SJSA1 (cell line): ENCODE measurements at regions not wholly inside any gene's neighbourhood (a gene's known extent, or its start where the extent isn't known, plus 50 kb on each side); places are given as distances from the start of the nearest gene placed in this dataset.

Experiments used
- DNase-seq, 2 experiments: peaks; one replicate each; pipeline ENCODE4 v3.0.0-alpha.2; 2015 to 2020; ENCODE audit warnings: low spot score in 2 of 2, low read depth in 1 of 2
- H3K27ac ChIP-seq: fragments of 250-450 bp; sonication (Bioruptor Pico); 2 replicates; pipeline ENCODE4 v1.5.1; 2020; ENCODE audit warnings: mild to moderate bottlenecking, moderate library complexity
- H3K27me3 ChIP-seq: fragments of 250-450 bp; sonication (Bioruptor Pico); replicated peaks from 2 replicates; pipeline ENCODE4 v1.5.1; 2020; ENCODE audit warnings: mild to moderate bottlenecking, moderate library complexity
- H3K36me3 ChIP-seq: fragments of 250-450 bp; sonication (Bioruptor Pico); 2 replicates; pipeline ENCODE4 v1.5.1; 2020; ENCODE audit warnings: mild to moderate bottlenecking
- H3K4me1 ChIP-seq: fragments of 250-450 bp; sonication (Bioruptor Pico); replicated peaks from 2 replicates; pipeline ENCODE4 v1.6.1; 2021; ENCODE audit warnings: mild to moderate bottlenecking
- H3K4me3 ChIP-seq: fragments of 250-450 bp; sonication (Bioruptor Pico); 2 replicates; pipeline ENCODE4 v1.5.1; 2020; ENCODE audit warnings: mild to moderate bottlenecking
- H3K9me3 ChIP-seq: fragments of 250-450 bp; sonication (Bioruptor Pico); replicated peaks from 2 replicates; pipeline ENCODE4 v1.5.1; 2020; ENCODE audit warnings: mild to moderate bottlenecking

- no peaks in the 10 kb centered on the region for H3K27me3 ChIP-seq
- H3K4me1 ChIP-seq, result no peaks in the 10 kb centered on the region
- H3K4me3 ChIP-seq, result no peak overlapping the region
- no peak overlapping the region for H3K27ac ChIP-seq
- H3K36me3 ChIP-seq, result no peaks in the 10 kb centered on the region
- H3K9me3 ChIP-seq, result no peaks in the 10 kb centered on the region
- DNase-seq, result no peak
These were observed 498.7 kb downstream of the BCL11A start for GRCh38 chr2:60054571-60055340.

- H3K4me1 ChIP-seq, result no peaks in the 10 kb centered on the region
- H3K36me3 ChIP-seq, result no peaks in the 10 kb centered on the region
- no peak overlapping the region for H3K4me3 ChIP-seq
- no peaks in the 10 kb centered on the region for H3K27me3 ChIP-seq
- H3K27ac ChIP-seq, result no peak overlapping the region
- no peaks in the 10 kb centered on the region for H3K9me3 ChIP-seq
- DNase-seq, result no peak
These were observed 499.7 kb downstream of the BCL11A start for GRCh38 chr2:60053791-60054190.

- Histone ChIP-seq H3K4me3 (no peak overlapping the region), H3K4me1 (no peaks in the 10 kb centered on the region), H3K9me3 (no peaks in the 10 kb centered on the region), H3K27me3 (no peaks in the 10 kb centered on the region), H3K27ac (no peak overlapping the region), H3K36me3 (no peaks in the 10 kb centered on the region)
- DNase-seq, result no peak
These were observed 500.9 kb downstream of the BCL11A start for GRCh38 chr2:60052601-60053000.

GRCh38 chr2:60051991-60052390 lies 501.5 kb downstream of the BCL11A start:
- H3K27me3 ChIP-seq, result no peaks in the 10 kb centered on the region
- H3K36me3 ChIP-seq, result no peaks in the 10 kb centered on the region
- no peak for DNase-seq
- H3K27ac ChIP-seq, result no peak overlapping the region
- no peaks in the 10 kb centered on the region for H3K4me1 ChIP-seq
- no peak overlapping the region for H3K4me3 ChIP-seq
- H3K9me3 ChIP-seq, result no peaks in the 10 kb centered on the region

- Histone ChIP-seq H3K4me3 (no peak overlapping the region), H3K36me3 (no peaks in the 10 kb centered on the region), H3K4me1 (no peaks in the 10 kb centered on the region), H3K27me3 (no peaks in the 10 kb centered on the region), H3K27ac (no peak overlapping the region), H3K9me3 (no peaks in the 10 kb centered on the region)
- DNase-seq, result no peak
These were observed 505.4 kb downstream of the BCL11A start for GRCh38 chr2:60047944-60048525.

GRCh38 chr2:60047347-60047746 lies 506.1 kb downstream of the BCL11A start:
- Histone ChIP-seq H3K27me3 (no peaks in the 10 kb centered on the region), H3K27ac (no peak overlapping the region), H3K36me3 (no peaks in the 10 kb centered on the region), H3K4me1 (no peaks in the 10 kb centered on the region), H3K9me3 (no peaks in the 10 kb centered on the region), H3K4me3 (no peak overlapping the region)
- no peak for DNase-seq

GRCh38 chr2:60046529-60046928 lies 506.9 kb downstream of the BCL11A start:
- H3K27ac ChIP-seq, result no peak overlapping the region
- H3K4me3 ChIP-seq, result no peak overlapping the region
- no peaks in the 10 kb centered on the region for H3K9me3 ChIP-seq
- H3K36me3 ChIP-seq, result no peaks in the 10 kb centered on the region
- DNase-seq, result no peak
- no peaks in the 10 kb centered on the region for H3K27me3 ChIP-seq
- H3K4me1 ChIP-seq, result no peaks in the 10 kb centered on the region

GRCh38 chr2:60045456-60045855 lies 508.0 kb downstream of the BCL11A start:
- DNase-seq, result no peak
- H3K27ac ChIP-seq, result no peak overlapping the region
- no peaks in the 10 kb centered on the region for H3K27me3 ChIP-seq

GRCh38 chr2:60044484-60044883 lies 509.0 kb downstream of the BCL11A start:
- Histone ChIP-seq H3K27ac (no peak overlapping the region), H3K27me3 (no peaks in the 10 kb centered on the region), H3K4me3 (no peak overlapping the region), H3K36me3 (no peaks in the 10 kb centered on the region), H3K4me1 (no peaks in the 10 kb centered on the region), H3K9me3 (no peaks in the 10 kb centered on the region)
- DNase-seq, result no peak

More at GRCh38 chr2:60045456-60045855, 508.0 kb downstream of the BCL11A start:
- no peaks in the 10 kb centered on the region for H3K9me3 ChIP-seq
- H3K4me1 ChIP-seq, result no peaks in the 10 kb centered on the region
- H3K36me3 ChIP-seq, result no peaks in the 10 kb centered on the region
- no peak overlapping the region for H3K4me3 ChIP-seq

- DNase-seq, result no peak
- H3K27me3 ChIP-seq, result no peaks in the 10 kb centered on the region
- H3K9me3 ChIP-seq, result no peaks in the 10 kb centered on the region
- no peak overlapping the region for H3K4me3 ChIP-seq
- H3K27ac ChIP-seq, result no peak overlapping the region
- H3K36me3 ChIP-seq, result no peaks in the 10 kb centered on the region
- no peaks in the 10 kb centered on the region for H3K4me1 ChIP-seq
These were observed 511.4 kb downstream of the BCL11A start for GRCh38 chr2:60042023-60042422.

GRCh38 chr2:60033325-60033724 lies 520.1 kb downstream of the BCL11A start:
- Histone ChIP-seq H3K27me3 (no peaks in the 10 kb centered on the region), H3K36me3 (no peaks in the 10 kb centered on the region), H3K27ac (no peak overlapping the region), H3K4me3 (no peak overlapping the region), H3K4me1 (no peaks in the 10 kb centered on the region), H3K9me3 (no peaks in the 10 kb centered on the region)
- DNase-seq, result no peak

GRCh38 chr2:60029566-60029883 lies 523.9 kb downstream of the BCL11A start:
- H3K27me3 ChIP-seq, result no peaks in the 10 kb centered on the region

GRCh38 chr2:60028849-60029565 lies 524.4 kb downstream of the BCL11A start:
- no peaks in the 10 kb centered on the region for H3K27me3 ChIP-seq
- H3K9me3 ChIP-seq, result no peaks in the 10 kb centered on the region
- DNase-seq, result no peak
- H3K36me3 ChIP-seq, result no peaks in the 10 kb centered on the region
- H3K27ac ChIP-seq, result no peak overlapping the region
- no peak overlapping the region for H3K4me3 ChIP-seq
- H3K4me1 ChIP-seq, result no peaks in the 10 kb centered on the region

More at GRCh38 chr2:60029566-60029883, 523.9 kb downstream of the BCL11A start:
- no peak for DNase-seq
- Histone ChIP-seq H3K9me3 (no peaks in the 10 kb centered on the region), H3K36me3 (no peaks in the 10 kb centered on the region), H3K4me1 (no peaks in the 10 kb centered on the region), H3K27ac (no peak overlapping the region), H3K4me3 (no peak overlapping the region)

GRCh38 chr2:60025496-60025895 lies 528.0 kb downstream of the BCL11A start:
- Histone ChIP-seq H3K36me3 (no peaks in the 10 kb centered on the region), H3K9me3 (no peaks in the 10 kb centered on the region), H3K27me3 (no peaks in the 10 kb centered on the region), H3K4me3 (no peak overlapping the region), H3K4me1 (no peaks in the 10 kb centered on the region), H3K27ac (no peak overlapping the region)
- DNase-seq, result no peak
